IMR-90 (cell line): ENCODE measurements at regions not wholly inside any gene's neighbourhood (a gene's known extent, or its start where the extent isn't known, plus 50 kb on each side); places are given as distances from the start of the nearest gene placed in this dataset.

Experiments
- ATAC-seq: fragments of 200-7000 bp; cut with Tn5 transposase; 2 replicates; pipeline ENCODE4 v1.9.1; 2020; ENCODE audit warnings: low read depth, mild to moderate bottlenecking, moderate library complexity
- BruUV-seq: library from RNA; stranded (reverse); fragments of 400-500 nt; replicated peaks from 2 replicates; lab custom pipeline; 2021; lab: Mats Ljungman, UMichigan
- CTCF ChIA-PET: fragments of 300-600 bp; formaldehyde crosslinking; extraction: SDS; loops from one replicate; lab custom pipeline; 2021; ENCODE audit warnings: antibody characterized with exemption; lab: Yijun Ruan, JAX
- POLR2A ChIA-PET: fragments of 300-600 bp; sonication (Branson Sonifier 250); formaldehyde crosslinking; loops from one replicate; lab custom pipeline; 2022; ENCODE audit warnings: antibody characterized with exemption; ENCODE audit not compliant: unreplicated experiment; lab: Charles Lee
- DNase-seq: peaks from one replicate; pipeline ENCODE4 v3.0.0; 2013
- H2AFZ ChIP-seq: replicated peaks from 2 replicates; pipeline ENCODE3; 2013; ENCODE audit warnings: low read length, mild to moderate bottlenecking; ENCODE audit not compliant: poor library complexity
- H2AK5ac ChIP-seq: 2 replicates; pipeline ENCODE4 v1.6.1; 2013; ENCODE audit warnings: low read depth, low read length, inconsistent platforms
- H2AK9ac ChIP-seq: replicated peaks from 2 replicates; pipeline ENCODE3; 2013; ENCODE audit warnings: mild to moderate bottlenecking, low read depth, low read length, moderate library complexity; ENCODE audit not compliant: poor library complexity
- H2BK120ac ChIP-seq: 2 replicates; pipeline ENCODE4 v1.6.1; 2013; ENCODE audit warnings: low read depth, low read length, inconsistent platforms
- H2BK15ac ChIP-seq: 3 replicates; pipeline ENCODE4 v1.6.1; 2013; ENCODE audit warnings: low read depth, low read length, inconsistent platforms
- H2BK20ac ChIP-seq: 2 replicates; pipeline ENCODE4 v1.6.1; 2013; ENCODE audit warnings: low read depth, mild to moderate bottlenecking, inconsistent platforms, low read length, moderate library complexity
- H2BK5ac ChIP-seq: 2 replicates; pipeline ENCODE4 v1.6.1; 2013; ENCODE audit warnings: mild to moderate bottlenecking, low read depth, low read length, inconsistent platforms; ENCODE audit not compliant: poor library complexity, severe bottlenecking
- H3K14ac ChIP-seq: replicated peaks from 2 replicates; pipeline ENCODE4 v1.6.1; 2013; ENCODE audit warnings: low read depth, low read length, inconsistent platforms
- H3K18ac ChIP-seq: 2 replicates; pipeline ENCODE4 v1.6.1; 2013; ENCODE audit warnings: low read depth, low read length, control low read depth
- H3K23ac ChIP-seq: 2 replicates; pipeline ENCODE4 v1.6.1; 2013; ENCODE audit warnings: low read depth, low read length, inconsistent platforms
- H3K27ac ChIP-seq: 2 replicates; pipeline ENCODE4 v1.5.1; 2013; ENCODE audit warnings: mild to moderate bottlenecking, control low read depth, low read length; ENCODE audit not compliant: insufficient read depth
- H3K27me3 ChIP-seq: 2 replicates; pipeline ENCODE4 v1.6.1; 2013; ENCODE audit warnings: low read length; ENCODE audit not compliant: control insufficient read depth, insufficient read depth
- H3K36me3 ChIP-seq: 2 replicates; pipeline ENCODE4 v1.6.1; 2013; ENCODE audit warnings: low read length, mixed read lengths; ENCODE audit not compliant: control insufficient read depth, insufficient read depth
- H3K4ac ChIP-seq: 2 replicates; pipeline ENCODE4 v1.6.1; 2013; ENCODE audit warnings: low read depth, low read length, inconsistent platforms
- H3K4me1 ChIP-seq: 2 replicates; pipeline ENCODE4 v1.6.1; 2013; ENCODE audit warnings: low read length, mixed read lengths; ENCODE audit not compliant: control insufficient read depth, insufficient read depth
- H3K4me2 ChIP-seq: 2 replicates; pipeline ENCODE4 v1.6.1; 2013; ENCODE audit warnings: low read depth, mild to moderate bottlenecking, control low read depth, low read length, moderate library complexity
- H3K4me3 ChIP-seq: 2 replicates; pipeline ENCODE4 v1.5.1; 2013; ENCODE audit warnings: low read depth, mild to moderate bottlenecking, control low read depth, low read length, moderate library complexity; ENCODE audit not compliant: insufficient read depth
- H3K56ac ChIP-seq: 2 replicates; pipeline ENCODE4 v1.6.1; 2013; ENCODE audit warnings: low read length, inconsistent platforms; ENCODE audit not compliant: insufficient read depth; ENCODE audit errors: extremely low read depth
- H3K79me1 ChIP-seq, 2 experiments: 2 replicates each; pipeline ENCODE4 v1.6.1; 2013; ENCODE audit warnings: low read length in 2 of 2, inconsistent platforms in 1 of 2, low read depth in 1 of 2
- H3K9ac ChIP-seq: 2 replicates; pipeline ENCODE4 v1.6.1; 2013; ENCODE audit warnings: low read depth, low read length, control low read depth
- H3K9me1 ChIP-seq: 2 replicates; pipeline ENCODE4 v1.6.1; 2013; ENCODE audit warnings: low read length, inconsistent platforms; ENCODE audit not compliant: insufficient read depth
- H3K9me3 ChIP-seq: 2 replicates; pipeline ENCODE4 v1.6.1; 2013; ENCODE audit warnings: low read length; ENCODE audit not compliant: control insufficient read depth, insufficient read depth
- H4K20me1 ChIP-seq: 2 replicates; pipeline ENCODE4 v1.6.1; 2013; ENCODE audit warnings: low read length, inconsistent platforms; ENCODE audit not compliant: insufficient read depth
- H4K5ac ChIP-seq: 2 replicates; pipeline ENCODE4 v1.6.1; 2013; ENCODE audit warnings: mild to moderate bottlenecking, low read depth, low read length, control low read depth
- H4K8ac ChIP-seq, 2 experiments: 2 replicates each; pipeline ENCODE4 v1.6.1; 2013; ENCODE audit warnings: low read depth in 2 of 2, low read length in 2 of 2, control low read depth in 1 of 2, inconsistent platforms in 1 of 2
- H4K91ac ChIP-seq: 2 replicates; pipeline ENCODE4 v1.6.1; 2013; ENCODE audit warnings: low read depth, low read length, inconsistent platforms; ENCODE audit not compliant: insufficient read depth
- CHD1 ChIP-seq: IDR thresholded peaks from 2 replicates; pipeline ENCODE4 v1.6.1; 2012; ENCODE audit warnings: low read depth, low read length, improper control_type of control experiment
- FOS ChIP-seq: fragments of 150-350 bp; IDR thresholded peaks from 2 replicates; pipeline ENCODE4 v1.6.1; 2016; ENCODE audit warnings: low read depth, low read length
- MAZ ChIP-seq: IDR thresholded peaks from 2 replicates; pipeline ENCODE4 v1.6.1; 2012; ENCODE audit warnings: low read depth, mild to moderate bottlenecking, low read length, improper control_type of control experiment, moderate library complexity, borderline replicate concordance
- MXI1 ChIP-seq: IDR thresholded peaks from 2 replicates; pipeline ENCODE4 v1.6.1; 2012; ENCODE audit warnings: low read depth, mild to moderate bottlenecking, low read length, moderate library complexity, borderline replicate concordance
- NFE2L2 ChIP-seq: fragments of 150-350 bp; IDR thresholded peaks from 2 replicates; pipeline ENCODE4 v1.6.1; 2016; ENCODE audit warnings: low read depth, mild to moderate bottlenecking, low read length
- POLR2A ChIP-seq: IDR thresholded peaks from 2 replicates; pipeline ENCODE4 v1.6.1; 2012; ENCODE audit warnings: mild to moderate bottlenecking, low read depth, low read length
- RAD21 ChIP-seq: IDR thresholded peaks from 2 replicates; pipeline ENCODE4 v1.6.1; 2012; ENCODE audit warnings: low read length, improper control_type of control experiment
- RCOR1 ChIP-seq: IDR thresholded peaks from 2 replicates; pipeline ENCODE4 v1.6.1; 2012; ENCODE audit warnings: mild to moderate bottlenecking, low read length, improper control_type of control experiment; ENCODE audit not compliant: insufficient replicate concordance
- RFX5 ChIP-seq: IDR thresholded peaks from 2 replicates; pipeline ENCODE4 v1.8.0; 2012; ENCODE audit warnings: low read depth, mild to moderate bottlenecking, low read length, moderate library complexity
- dilution Hi-C: fragments of 300-500 bp; cut with HindIII; formaldehyde crosslinking; loops from one replicate; pipeline ENCODE4 v1.14.3; 2018; ENCODE audit warnings: low sequenced_read_pairs; ENCODE audit not compliant: unreplicated experiment
- in situ Hi-C: fragments of 300-500 bp; cut with MboI; formaldehyde crosslinking; loops from 3 replicates; pipeline ENCODE4 v1.14.3; 2019; ENCODE audit warnings: low sequenced_read_pairs, inconsistent platforms, mixed read lengths
- intact Hi-C: fragments of 100-400 bp; cut with micrococcal nuclease; formaldehyde crosslinking; loops from 2 replicates; pipeline ENCODE4 v1.10.0; 2022
- TF ChIP-seq, protein P1 (sequence below): fragments of 150-350 bp; IDR thresholded peaks from 2 replicates; pipeline ENCODE4 v1.6.1; 2016; ENCODE audit warnings: low read depth, mild to moderate bottlenecking, low read length, moderate library complexity, borderline replicate concordance
- TF ChIP-seq, protein P2 (sequence below): conservative IDR thresholded peaks from 2 replicates; pipeline ENCODE4 v1.5.1; 2012; ENCODE audit warnings: mild to moderate bottlenecking, low read depth, low read length, improper control_type of control experiment
- TF ChIP-seq, protein P3 (sequence below): fragments of 150-350 bp; IDR thresholded peaks from 2 replicates; pipeline ENCODE4 v1.6.1; 2017; ENCODE audit warnings: mild to moderate bottlenecking, antibody characterized with exemption, low read length, low read depth

GRCh38 chr1:59201341-59201740, 95.6 kb upstream of the FGGY start:
- H4K91ac ChIP-seq = no peak overlapping the region
- no peaks in the 10 kb centered on the region for H3K79me1 ChIP-seq
- H2BK20ac ChIP-seq = no peak overlapping the region
- no peak overlapping the region for H2AFZ ChIP-seq
- dilution Hi-C loops = no loop called here
- H2AK5ac ChIP-seq = no peak overlapping the region
- no peak overlapping the region for H3K9ac ChIP-seq
- no peak for TF ChIP-seq POLR2A
- TF ChIP-seq, protein P1, sequence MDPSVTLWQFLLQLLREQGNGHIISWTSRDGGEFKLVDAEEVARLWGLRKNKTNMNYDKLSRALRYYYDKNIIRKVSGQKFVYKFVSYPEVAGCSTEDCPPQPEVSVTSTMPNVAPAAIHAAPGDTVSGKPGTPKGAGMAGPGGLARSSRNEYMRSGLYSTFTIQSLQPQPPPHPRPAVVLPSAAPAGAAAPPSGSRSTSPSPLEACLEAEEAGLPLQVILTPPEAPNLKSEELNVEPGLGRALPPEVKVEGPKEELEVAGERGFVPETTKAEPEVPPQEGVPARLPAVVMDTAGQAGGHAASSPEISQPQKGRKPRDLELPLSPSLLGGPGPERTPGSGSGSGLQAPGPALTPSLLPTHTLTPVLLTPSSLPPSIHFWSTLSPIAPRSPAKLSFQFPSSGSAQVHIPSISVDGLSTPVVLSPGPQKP = no peak
- no peak for TF ChIP-seq RCOR1
- TF ChIP-seq, protein P2, sequence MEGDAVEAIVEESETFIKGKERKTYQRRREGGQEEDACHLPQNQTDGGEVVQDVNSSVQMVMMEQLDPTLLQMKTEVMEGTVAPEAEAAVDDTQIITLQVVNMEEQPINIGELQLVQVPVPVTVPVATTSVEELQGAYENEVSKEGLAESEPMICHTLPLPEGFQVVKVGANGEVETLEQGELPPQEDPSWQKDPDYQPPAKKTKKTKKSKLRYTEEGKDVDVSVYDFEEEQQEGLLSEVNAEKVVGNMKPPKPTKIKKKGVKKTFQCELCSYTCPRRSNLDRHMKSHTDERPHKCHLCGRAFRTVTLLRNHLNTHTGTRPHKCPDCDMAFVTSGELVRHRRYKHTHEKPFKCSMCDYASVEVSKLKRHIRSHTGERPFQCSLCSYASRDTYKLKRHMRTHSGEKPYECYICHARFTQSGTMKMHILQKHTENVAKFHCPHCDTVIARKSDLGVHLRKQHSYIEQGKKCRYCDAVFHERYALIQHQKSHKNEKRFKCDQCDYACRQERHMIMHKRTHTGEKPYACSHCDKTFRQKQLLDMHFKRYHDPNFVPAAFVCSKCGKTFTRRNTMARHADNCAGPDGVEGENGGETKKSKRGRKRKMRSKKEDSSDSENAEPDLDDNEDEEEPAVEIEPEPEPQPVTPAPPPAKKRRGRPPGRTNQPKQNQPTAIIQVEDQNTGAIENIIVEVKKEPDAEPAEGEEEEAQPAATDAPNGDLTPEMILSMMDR = no peak
- no peak for TF ChIP-seq MAZ
- TF ChIP-seq RAD21 = no peak
- no peak for TF ChIP-seq FOS
- TF ChIP-seq MXI1 = no peak
- no peak for TF ChIP-seq NFE2L2
- no peak for TF ChIP-seq CHD1
- TF ChIP-seq RFX5 = no peak
- TF ChIP-seq, protein P3, sequence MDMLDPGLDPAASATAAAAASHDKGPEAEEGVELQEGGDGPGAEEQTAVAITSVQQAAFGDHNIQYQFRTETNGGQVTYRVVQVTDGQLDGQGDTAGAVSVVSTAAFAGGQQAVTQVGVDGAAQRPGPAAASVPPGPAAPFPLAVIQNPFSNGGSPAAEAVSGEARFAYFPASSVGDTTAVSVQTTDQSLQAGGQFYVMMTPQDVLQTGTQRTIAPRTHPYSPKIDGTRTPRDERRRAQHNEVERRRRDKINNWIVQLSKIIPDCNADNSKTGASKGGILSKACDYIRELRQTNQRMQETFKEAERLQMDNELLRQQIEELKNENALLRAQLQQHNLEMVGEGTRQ = no peak
- ATAC-seq (no peak), DNase-seq (no peak)
- ChIA-PET POLR2A (no interaction called here), CTCF (interaction anchor here (0.8 to 1.0 kb wide), 2 partner anchors 22 to 36 kb away, joined by 3 read pairs; no protein-coding TSS in a partner anchor)
- no peak overlapping the region for H3K4me2 ChIP-seq
- H3K14ac ChIP-seq = no peak overlapping the region
- no peaks in the 10 kb centered on the region for H3K9me1 ChIP-seq
- no peak overlapping the region for H3K56ac ChIP-seq
- no TSS peak for BruUV-seq
- no peak overlapping the region for H3K4ac ChIP-seq
- H3K23ac ChIP-seq = no peak overlapping the region
- H3K36me3 ChIP-seq = no peaks in the 10 kb centered on the region
- H3K18ac ChIP-seq = no peak overlapping the region
- H4K8ac ChIP-seq = no peak overlapping the region
- H3K4me3 ChIP-seq = no peak overlapping the region
- no peak overlapping the region for H2BK5ac ChIP-seq
- H3K4me1 ChIP-seq = peaks cover 4% of the 10 kb centered on the region; the same call in 1 of the 2 replicates
- H3K27me3 ChIP-seq = no peaks in the 10 kb centered on the region
- no peaks in the 10 kb centered on the region for H4K20me1 ChIP-seq
- H2AK9ac ChIP-seq = no peak overlapping the region
- H4K5ac ChIP-seq = no peak overlapping the region
- H3K27ac ChIP-seq = no peak overlapping the region
- H3K9me3 ChIP-seq = peaks cover 4% of the 10 kb centered on the region
- no peak overlapping the region for H2BK15ac ChIP-seq
- in situ Hi-C loops = no loop called here
- intact Hi-C loops = no loop called here
- H2BK120ac ChIP-seq = no peak overlapping the region
